ENCODE measurements at regions not wholly inside any gene's neighbourhood (a gene's known extent, or its start where the extent isn't known, plus 50 kb on each side); places are given as distances from the start of the nearest gene placed in this dataset.
"Not testable (repeated sequence)": the region's sequence is repeated elsewhere in the genome, so short reads cannot be mapped to it uniquely, and the experiment has no call there.

DNA sequence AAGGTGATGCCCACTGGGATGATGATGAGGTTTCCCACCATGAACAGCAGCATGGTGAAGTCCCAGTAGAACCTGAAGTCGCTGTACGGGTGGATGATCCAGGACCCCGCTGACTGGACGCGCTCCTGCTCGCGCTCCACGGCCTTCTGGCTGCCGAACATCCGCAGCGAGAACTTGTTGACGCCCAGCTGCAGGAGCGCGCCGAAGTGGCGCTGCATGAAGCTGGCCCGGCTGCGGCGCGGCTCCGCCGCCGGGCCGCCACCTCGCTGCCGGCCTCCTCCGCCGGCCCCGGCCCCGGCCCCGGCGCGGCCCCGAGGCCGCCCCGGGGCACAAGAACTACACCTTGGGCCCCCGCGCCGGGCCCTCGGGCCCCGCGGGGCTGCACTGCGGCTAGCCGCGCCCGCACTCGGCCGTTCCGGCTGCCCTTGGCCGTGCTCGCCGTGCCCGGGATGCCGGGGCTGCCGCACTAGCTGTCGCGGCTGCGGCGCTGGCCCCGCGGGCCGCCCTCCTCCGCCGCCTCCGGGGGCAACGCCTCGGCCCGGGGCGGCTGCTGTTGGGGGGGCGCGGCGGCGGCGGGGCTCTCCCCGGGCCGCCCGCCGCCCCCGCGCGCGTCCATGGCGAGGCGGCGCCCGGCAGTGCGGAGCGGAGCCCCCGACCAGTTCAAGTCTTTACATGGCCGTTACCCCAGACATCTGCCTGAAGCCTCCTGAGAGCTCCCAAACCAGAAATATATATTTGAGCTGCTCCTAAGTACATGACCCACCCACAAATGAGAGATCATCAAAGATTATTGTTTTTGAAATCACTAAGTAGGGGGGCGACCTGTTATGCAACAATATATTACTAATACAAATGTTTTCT, 87.8 kb downstream of the GOLGA8K start:
- TF ChIP-seq, protein P1, sequence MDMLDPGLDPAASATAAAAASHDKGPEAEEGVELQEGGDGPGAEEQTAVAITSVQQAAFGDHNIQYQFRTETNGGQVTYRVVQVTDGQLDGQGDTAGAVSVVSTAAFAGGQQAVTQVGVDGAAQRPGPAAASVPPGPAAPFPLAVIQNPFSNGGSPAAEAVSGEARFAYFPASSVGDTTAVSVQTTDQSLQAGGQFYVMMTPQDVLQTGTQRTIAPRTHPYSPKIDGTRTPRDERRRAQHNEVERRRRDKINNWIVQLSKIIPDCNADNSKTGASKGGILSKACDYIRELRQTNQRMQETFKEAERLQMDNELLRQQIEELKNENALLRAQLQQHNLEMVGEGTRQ (IDR thresholded peaks at IDR 0.05; ENCODE audit: borderline replicate concordance, low read depth, low read length), result not testable (repeated sequence)
- TF ChIP-seq GABPA (IDR thresholded peaks at IDR 0.05; ENCODE audit: low read depth); NRF1 (IDR thresholded peaks at IDR 0.05; ENCODE audit: low read depth, low read length); RXRA (IDR thresholded peaks at IDR 0.05; ENCODE audit: borderline replicate concordance, low read depth); RAD21 (IDR thresholded peaks at IDR 0.05; ENCODE audit: low read length): not testable (repeated sequence)
- TF ChIP-seq, protein P2, sequence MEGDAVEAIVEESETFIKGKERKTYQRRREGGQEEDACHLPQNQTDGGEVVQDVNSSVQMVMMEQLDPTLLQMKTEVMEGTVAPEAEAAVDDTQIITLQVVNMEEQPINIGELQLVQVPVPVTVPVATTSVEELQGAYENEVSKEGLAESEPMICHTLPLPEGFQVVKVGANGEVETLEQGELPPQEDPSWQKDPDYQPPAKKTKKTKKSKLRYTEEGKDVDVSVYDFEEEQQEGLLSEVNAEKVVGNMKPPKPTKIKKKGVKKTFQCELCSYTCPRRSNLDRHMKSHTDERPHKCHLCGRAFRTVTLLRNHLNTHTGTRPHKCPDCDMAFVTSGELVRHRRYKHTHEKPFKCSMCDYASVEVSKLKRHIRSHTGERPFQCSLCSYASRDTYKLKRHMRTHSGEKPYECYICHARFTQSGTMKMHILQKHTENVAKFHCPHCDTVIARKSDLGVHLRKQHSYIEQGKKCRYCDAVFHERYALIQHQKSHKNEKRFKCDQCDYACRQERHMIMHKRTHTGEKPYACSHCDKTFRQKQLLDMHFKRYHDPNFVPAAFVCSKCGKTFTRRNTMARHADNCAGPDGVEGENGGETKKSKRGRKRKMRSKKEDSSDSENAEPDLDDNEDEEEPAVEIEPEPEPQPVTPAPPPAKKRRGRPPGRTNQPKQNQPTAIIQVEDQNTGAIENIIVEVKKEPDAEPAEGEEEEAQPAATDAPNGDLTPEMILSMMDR (IDR thresholded peaks at IDR 0.05), result not testable (repeated sequence)

Data from SK-N-SH (cell line).